GM12878 (cell line): ENCODE measurements at regions not wholly inside any gene's neighbourhood (a gene's known extent, or its start where the extent isn't known, plus 50 kb on each side); places are given as distances from the start of the nearest gene placed in this dataset.

ENCODE experiments used
- CHD2 ChIP-seq: IDR thresholded peaks from 2 replicates; pipeline ENCODE4 v1.6.1; 2011; ENCODE audit warnings: low read depth, low read length, improper control_type of control experiment, borderline replicate concordance
- E2F4 ChIP-seq: IDR thresholded peaks from 2 replicates; pipeline ENCODE4 v1.6.1; 2012; ENCODE audit warnings: low read depth, low read length, improper control_type of control experiment
- EP300 ChIP-seq, 2 experiments: fragments of 150-350 bp in 1 of 2; IDR thresholded peaks; 2 replicates each; pipeline ENCODE4 v1.6.1; 2011 to 2012; ENCODE audit warnings: low read depth in 2 of 2, low read length in 2 of 2, borderline replicate concordance in 1 of 2, improper control_type of control experiment in 1 of 2, inconsistent platforms in 1 of 2; ENCODE audit not compliant: control insufficient read depth in 1 of 2
- ETV6 ChIP-seq, 2 experiments: fragments of 450-650 bp in 1 of 2; IDR thresholded peaks in 1 of 2; conservative IDR thresholded peaks in 1 of 2; 2 replicates each; pipeline ENCODE4 v1.6.1; 2014; ENCODE audit warnings: antibody characterized with exemption in 1 of 2, borderline replicate concordance in 1 of 2, low read depth in 1 of 2, mild to moderate bottlenecking in 1 of 2, moderate library complexity in 1 of 2
- JUND ChIP-seq: IDR thresholded peaks from 2 replicates; pipeline ENCODE4 v1.6.1; 2012; ENCODE audit warnings: low read depth, mild to moderate bottlenecking, low read length, improper control_type of control experiment, moderate library complexity
- MYB ChIP-seq: fragments of 150-350 bp; IDR thresholded peaks from 2 replicates; pipeline ENCODE4 v1.6.1; 2014; ENCODE audit warnings: mild to moderate bottlenecking, low read depth, low read length, borderline replicate concordance
- RAD21 ChIP-seq: IDR thresholded peaks from 2 replicates; pipeline ENCODE4 v1.6.1; 2011; ENCODE audit warnings: mild to moderate bottlenecking, low read depth, low read length, moderate library complexity; ENCODE audit not compliant: insufficient read depth
- RCOR1 ChIP-seq: conservative IDR thresholded peaks from 2 replicates; pipeline ENCODE4 v1.6.1; 2012; ENCODE audit warnings: low read depth, low read length, improper control_type of control experiment
- SMC3 ChIP-seq: IDR thresholded peaks from 2 replicates; pipeline ENCODE4 v1.6.1; 2011; ENCODE audit warnings: low read length, improper control_type of control experiment, borderline replicate concordance
- TAF1 ChIP-seq: IDR thresholded peaks from 2 replicates; pipeline ENCODE4 v1.6.1; 2011; ENCODE audit warnings: mild to moderate bottlenecking, low read depth, low read length, borderline replicate concordance
- ZBTB40 ChIP-seq: fragments of 450-650 bp; IDR thresholded peaks from 2 replicates; pipeline ENCODE4 v1.6.1; 2016; ENCODE audit warnings: mild to moderate bottlenecking, moderate library complexity, borderline replicate concordance
- TF ChIP-seq, protein P1 (sequence below), 3 experiments: IDR thresholded peaks in 2 of 3; conservative IDR thresholded peaks in 1 of 3; 2 replicates each; pipeline ENCODE4 v1.5.1; 2011; ENCODE audit warnings: low read depth in 3 of 3, low read length in 3 of 3, mild to moderate bottlenecking in 3 of 3, control low read depth in 2 of 3, moderate library complexity in 2 of 3, inconsistent platforms in 1 of 3, mixed read lengths in 1 of 3; ENCODE audit not compliant: control insufficient read depth in 2 of 3, insufficient read depth in 1 of 3; ENCODE audit errors: extremely low read depth in 1 of 3

GRCh38 chr2:238586931-238587775 is 160.4 kb downstream of the ASB1 start:
- TF ChIP-seq TAF1, result no peak
- no peak for TF ChIP-seq MYB
- no peak for TF ChIP-seq JUND
- TF ChIP-seq ZBTB40, result no peak
- TF ChIP-seq RAD21, result no peak
- no peak for TF ChIP-seq EP300 (IDR thresholded peaks at IDR 0.05; ENCODE audit: borderline replicate concordance in 1 of 2, control insufficient read depth in 1 of 2, low read depth in 2 of 2, low read length in 2 of 2)
- TF ChIP-seq ETV6 (conservative IDR thresholded peaks at IDR 0.05 in 1 of 2, IDR thresholded peaks at IDR 0.05 in 1 of 2; ENCODE audit: borderline replicate concordance in 1 of 2, low read depth in 1 of 2), result no peak
- no peak for TF ChIP-seq RCOR1
- no peak for TF ChIP-seq CHD2
- TF ChIP-seq E2F4, result no peak
- TF ChIP-seq, protein P1, sequence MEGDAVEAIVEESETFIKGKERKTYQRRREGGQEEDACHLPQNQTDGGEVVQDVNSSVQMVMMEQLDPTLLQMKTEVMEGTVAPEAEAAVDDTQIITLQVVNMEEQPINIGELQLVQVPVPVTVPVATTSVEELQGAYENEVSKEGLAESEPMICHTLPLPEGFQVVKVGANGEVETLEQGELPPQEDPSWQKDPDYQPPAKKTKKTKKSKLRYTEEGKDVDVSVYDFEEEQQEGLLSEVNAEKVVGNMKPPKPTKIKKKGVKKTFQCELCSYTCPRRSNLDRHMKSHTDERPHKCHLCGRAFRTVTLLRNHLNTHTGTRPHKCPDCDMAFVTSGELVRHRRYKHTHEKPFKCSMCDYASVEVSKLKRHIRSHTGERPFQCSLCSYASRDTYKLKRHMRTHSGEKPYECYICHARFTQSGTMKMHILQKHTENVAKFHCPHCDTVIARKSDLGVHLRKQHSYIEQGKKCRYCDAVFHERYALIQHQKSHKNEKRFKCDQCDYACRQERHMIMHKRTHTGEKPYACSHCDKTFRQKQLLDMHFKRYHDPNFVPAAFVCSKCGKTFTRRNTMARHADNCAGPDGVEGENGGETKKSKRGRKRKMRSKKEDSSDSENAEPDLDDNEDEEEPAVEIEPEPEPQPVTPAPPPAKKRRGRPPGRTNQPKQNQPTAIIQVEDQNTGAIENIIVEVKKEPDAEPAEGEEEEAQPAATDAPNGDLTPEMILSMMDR (IDR thresholded peaks at IDR 0.05 in 2 of 3, conservative IDR thresholded peaks at IDR 0.05 in 1 of 3; ENCODE audit: control insufficient read depth in 2 of 3, extremely low read depth in 1 of 3, insufficient read depth in 1 of 3, low read depth in 3 of 3, low read length in 3 of 3), result no peak
- no peak for TF ChIP-seq SMC3
